ENCODE measurements at regions not wholly inside any gene's neighbourhood (a gene's known extent, or its start where the extent isn't known, plus 50 kb on each side); places are given as distances from the start of the nearest gene placed in this dataset.
A peak's percentile ranks its signal among the peaks of the same experiment; 100 is the strongest.
"Not testable (repeated sequence)": the region's sequence is repeated elsewhere in the genome, so short reads cannot be mapped to it uniquely, and the experiment has no call there.

DNA sequence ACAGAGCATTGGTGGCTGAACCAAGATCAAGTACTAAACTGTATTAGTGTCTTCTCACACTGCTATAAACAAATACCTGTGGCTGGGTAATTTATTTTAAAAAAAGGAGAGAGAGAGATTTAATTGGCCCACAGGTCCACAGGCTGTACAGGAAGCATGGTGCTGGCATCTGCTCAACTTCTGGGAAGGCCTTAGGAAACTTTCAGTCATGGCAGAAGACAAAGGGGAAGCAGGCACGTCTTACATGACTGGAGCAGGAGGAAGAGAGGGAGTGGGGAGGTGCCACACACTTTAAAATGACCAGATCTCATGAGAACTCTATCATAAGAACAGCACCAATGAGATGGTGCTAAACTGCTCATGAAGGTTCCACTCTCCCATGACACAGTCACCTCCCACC lies 95.2 kb upstream of the JCAD start:
- no peak for TF ChIP-seq CTCF (IDR thresholded peaks at IDR 0.05; ENCODE audit: low read depth, low read length)
- no peak for DNase-seq (ENCODE audit: low read depth in 2 of 2)
- H3K4me3 ChIP-seq (replicated peaks in 1 of 2; ENCODE audit: low read depth in 2 of 2, low read length in 2 of 2) = no peak overlapping the region

DNA sequence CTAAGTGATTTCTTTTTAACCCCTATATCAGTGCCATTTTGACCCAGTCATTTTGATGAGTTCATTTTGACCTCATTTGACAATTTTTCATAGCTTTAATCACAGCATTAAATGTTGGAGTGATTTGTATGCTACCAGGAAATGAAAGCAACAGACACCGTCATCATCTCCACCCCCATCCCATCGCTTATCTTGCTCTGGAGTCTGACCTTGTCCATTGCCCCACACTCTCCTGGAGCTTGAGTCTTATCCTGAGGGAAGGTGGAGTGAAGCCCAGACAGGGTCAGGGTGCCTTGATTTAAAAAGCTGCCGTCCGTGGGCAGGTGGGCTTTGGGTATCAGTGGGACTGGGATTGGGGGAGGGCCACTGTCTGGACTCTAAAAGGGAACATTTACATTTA lies 94.7 kb upstream of the JCAD start:
- DNase-seq (ENCODE audit: low read depth in 2 of 2) = no peak
- TF ChIP-seq CTCF (IDR thresholded peaks at IDR 0.05; ENCODE audit: low read depth, low read length) = no peak
- H3K4me3 ChIP-seq (replicated peaks in 1 of 2; ENCODE audit: low read depth in 2 of 2, low read length in 2 of 2) = no peak overlapping the region

DNA sequence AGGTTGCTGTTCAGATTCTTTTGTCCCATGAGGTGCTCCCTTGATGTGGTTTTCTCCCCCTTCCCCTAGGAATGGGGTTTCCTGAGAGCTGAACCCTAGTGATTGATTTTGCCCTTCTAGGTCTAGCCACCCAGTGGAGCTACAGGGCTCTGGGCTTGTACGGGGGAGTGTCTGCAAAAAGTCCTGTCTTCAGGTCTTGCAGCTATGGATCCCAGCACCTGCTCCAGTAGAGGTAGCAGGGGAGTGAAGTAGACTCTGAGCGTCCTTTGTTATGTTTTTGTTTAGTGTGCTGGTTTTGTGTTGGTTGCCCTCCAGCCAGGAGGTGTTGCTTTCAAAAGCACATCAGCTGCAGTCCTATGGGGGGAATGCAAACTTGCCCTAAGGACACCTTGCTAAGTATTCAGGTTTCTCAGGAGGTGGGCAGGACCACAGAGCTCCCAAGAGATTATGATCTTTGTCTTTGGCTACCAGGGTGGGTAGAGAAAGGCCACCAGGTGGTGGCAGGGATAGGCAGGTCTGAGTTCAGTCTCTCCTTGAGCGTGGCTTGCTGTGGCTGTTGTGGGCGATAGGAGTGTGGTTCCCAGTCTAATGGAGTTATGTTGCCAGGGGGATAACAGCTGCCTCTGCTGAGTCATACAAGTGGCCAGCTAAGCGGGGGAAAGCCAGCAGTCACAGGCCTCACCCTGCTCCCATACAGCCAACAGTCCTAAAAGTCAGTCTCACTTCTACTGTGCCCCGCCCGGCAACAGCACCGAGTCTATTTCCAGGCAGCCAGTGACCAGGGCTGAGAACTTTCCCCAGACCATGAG lies 92.4 kb upstream of the JCAD start:
- no peak overlapping the region for H3K4me3 ChIP-seq (replicated peaks in 1 of 2; ENCODE audit: low read depth in 2 of 2, low read length in 2 of 2)
- TF ChIP-seq CTCF (IDR thresholded peaks at IDR 0.05; ENCODE audit: low read depth, low read length) = no peak
- DNase-seq (ENCODE audit: low read depth in 2 of 2) = peak; percentile 87 to 90

DNA sequence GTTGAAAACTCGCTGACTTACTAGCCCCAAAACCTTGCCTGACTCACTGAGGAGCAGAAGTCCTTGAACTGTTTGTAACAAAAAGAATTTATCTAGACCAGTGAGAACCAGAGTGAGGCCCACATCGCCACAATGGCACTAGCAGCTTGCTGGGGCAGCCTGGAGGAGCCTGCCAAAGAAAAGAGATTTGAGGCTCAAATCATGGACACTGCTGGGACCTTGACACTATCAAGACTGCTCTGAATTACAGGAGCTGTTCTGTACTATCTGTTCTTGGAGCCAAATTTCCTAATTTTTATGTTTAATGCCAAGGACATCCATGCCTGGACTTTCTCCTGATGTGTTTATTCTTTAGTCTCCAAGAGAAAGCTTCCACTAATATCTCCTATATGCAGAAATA lies 82.0 kb upstream of the JCAD start:
- no peak for TF ChIP-seq CTCF (IDR thresholded peaks at IDR 0.05; ENCODE audit: low read depth, low read length)
- no peak overlapping the region for H3K4me3 ChIP-seq (replicated peaks in 1 of 2; ENCODE audit: low read depth in 2 of 2, low read length in 2 of 2)
- no peak for DNase-seq (ENCODE audit: low read depth in 2 of 2)

GRCh38 chr10:30134171-30134945 lies 75.0 kb upstream of the JCAD start:
- no peak for DNase-seq (ENCODE audit: low read depth in 2 of 2)
- no peak for TF ChIP-seq CTCF (IDR thresholded peaks at IDR 0.05; ENCODE audit: low read depth, low read length)
- no peak overlapping the region for H3K4me3 ChIP-seq (replicated peaks in 1 of 2; ENCODE audit: low read depth in 2 of 2, low read length in 2 of 2)

DNA sequence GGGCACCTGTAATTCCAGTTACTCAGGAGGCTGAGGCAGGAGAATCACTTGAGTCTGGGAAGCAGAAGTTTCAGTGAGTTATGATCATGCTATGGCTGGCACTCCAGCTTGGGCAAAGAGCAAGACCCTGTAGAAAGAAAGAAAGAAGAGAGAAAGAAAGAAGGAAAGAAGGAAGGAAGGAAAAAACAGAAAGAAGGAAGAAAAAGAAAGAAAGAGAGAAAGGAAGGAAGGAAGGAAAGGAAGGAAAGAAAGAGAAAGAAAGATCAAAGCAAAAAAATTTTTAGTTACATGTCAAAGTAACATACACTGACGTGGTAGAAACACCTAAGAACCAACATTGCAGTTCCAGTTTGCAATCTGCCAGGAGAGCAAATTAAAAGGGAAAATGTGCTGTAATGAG lies 73.8 kb upstream of the JCAD start:
- no peak for DNase-seq (ENCODE audit: low read depth in 2 of 2)
- no peak for TF ChIP-seq CTCF (IDR thresholded peaks at IDR 0.05; ENCODE audit: low read depth, low read length)
- H3K4me3 ChIP-seq (replicated peaks in 1 of 2; ENCODE audit: low read depth in 2 of 2, low read length in 2 of 2) = no peak overlapping the region

DNA sequence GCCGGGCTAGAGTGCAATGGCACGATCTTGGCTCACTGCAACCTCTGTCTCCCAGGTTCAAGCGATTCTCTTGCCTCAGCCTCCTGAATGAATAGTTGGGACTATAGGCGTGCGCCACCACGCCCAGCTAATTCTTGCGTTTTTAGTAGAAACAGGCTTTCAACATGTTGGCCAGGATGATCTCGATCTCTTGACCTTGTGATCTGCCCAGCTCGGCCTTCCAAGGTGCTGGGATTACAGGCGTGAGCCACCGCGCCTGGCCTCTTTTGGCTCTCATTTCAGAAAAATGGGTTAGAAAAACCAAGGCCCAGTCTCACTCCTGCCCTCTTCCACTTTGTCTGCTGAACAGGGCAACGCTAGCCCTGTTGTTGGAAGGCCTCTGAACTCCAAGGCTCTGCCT lies 72.0 kb upstream of the JCAD start:
- not testable (repeated sequence) for DNase-seq (ENCODE audit: low read depth in 2 of 2); H3K4me3 ChIP-seq (replicated peaks in 1 of 2; ENCODE audit: low read depth in 2 of 2, low read length in 2 of 2)

- DNase-seq (ENCODE audit: low read depth in 2 of 2) = not testable (repeated sequence)
Observed at GRCh38 chr10:30129326-30129725, 69.9 kb upstream of the JCAD start.

More at GRCh38 chr10:30129326-30129725, 69.9 kb upstream of the JCAD start:
- not testable (repeated sequence) for H3K4me3 ChIP-seq (replicated peaks in 1 of 2; ENCODE audit: low read depth in 2 of 2, low read length in 2 of 2)

All from cardiac fibroblast (primary cell).